Nephron (organoid): ENCODE measurements at regions not wholly inside any gene's neighbourhood (a gene's known extent, or its start where the extent isn't known, plus 50 kb on each side); places are given as distances from the start of the nearest gene placed in this dataset.

Source experiments
- H3K27ac Mint-ChIP-seq, 3 experiments: 2 replicates each; pipeline ENCODE4 v1.8.0; 2020; ENCODE audit warnings: mixed read lengths in 3 of 3, mild to moderate bottlenecking in 2 of 3, moderate library complexity in 1 of 3
- H3K27me3 Mint-ChIP-seq: 2 replicates; pipeline ENCODE4 v1.8.0; 2021; ENCODE audit warnings: low read depth, mild to moderate bottlenecking, moderate library complexity, mixed read lengths
- H3K36me3 Mint-ChIP-seq: 2 replicates; pipeline ENCODE4 v1.8.0; 2020; ENCODE audit warnings: low read depth, mixed read lengths
- H3K4me1 Mint-ChIP-seq: 2 replicates; pipeline ENCODE4 v1.8.0; 2020; ENCODE audit warnings: mixed read lengths
- H3K4me3 Mint-ChIP-seq, 3 experiments: 2 replicates each; pipeline ENCODE4 v1.8.0; 2020; ENCODE audit warnings: mild to moderate bottlenecking in 3 of 3, mixed read lengths in 3 of 3, moderate library complexity in 2 of 3
- H3K9me3 Mint-ChIP-seq: 2 replicates; pipeline ENCODE4 v1.8.0; 2020; ENCODE audit warnings: mixed read lengths
- TF ChIP-seq, protein P1 (sequence below), 3 experiments: fragments of 200-600 bp; sonication (generic); IDR thresholded peaks; one replicate each; pipeline ENCODE4 v1.5.0; 2021; ENCODE audit warnings: antibody characterized with exemption in 3 of 3; ENCODE audit not compliant: unreplicated experiment in 3 of 3

DNA sequence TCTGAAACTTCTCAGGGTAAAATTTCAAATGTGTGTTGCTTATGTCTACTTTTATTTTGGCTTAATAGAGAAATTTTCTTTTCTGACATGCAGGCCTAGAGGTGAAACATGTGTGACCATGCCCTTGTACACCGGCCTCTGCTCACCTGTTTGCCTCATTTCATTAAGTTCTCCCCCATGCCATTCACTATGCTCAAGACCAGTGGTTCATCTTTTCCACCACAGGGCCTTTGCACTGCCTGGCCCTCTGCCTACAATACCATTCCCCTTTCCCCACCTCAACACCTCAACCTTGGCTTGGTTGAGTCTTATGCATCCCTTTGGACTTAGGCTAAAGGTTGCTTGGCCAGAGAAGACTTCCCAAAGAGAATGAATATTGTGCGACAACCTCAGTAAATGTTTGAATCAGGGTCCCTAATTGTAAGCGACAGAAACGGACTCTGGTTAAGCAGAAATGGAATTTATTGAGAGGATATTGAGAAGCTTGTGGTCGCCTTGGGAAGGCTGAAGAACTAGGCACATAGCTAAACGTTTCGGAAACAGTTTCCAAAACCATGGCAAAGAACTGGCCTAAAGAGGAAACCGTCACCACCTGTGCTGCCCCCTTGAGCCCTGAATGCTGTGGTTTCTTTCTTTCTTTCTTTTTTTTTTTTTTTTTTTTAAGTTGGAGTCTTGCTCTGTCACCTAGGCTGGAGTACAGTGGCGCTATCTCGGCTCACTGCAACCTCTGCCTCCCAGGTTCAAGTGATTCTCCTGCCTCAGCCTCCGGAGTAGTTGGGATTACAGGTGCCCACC is 152.2 kb downstream of the SOX4 start:
- H3K9me3 Mint-ChIP-seq = no peaks in the 10 kb centered on the region
- H3K4me3 Mint-ChIP-seq = no peak overlapping the region
- H3K4me1 Mint-ChIP-seq = peaks cover 61% of the 10 kb centered on the region
- H3K27me3 Mint-ChIP-seq = no peaks in the 10 kb centered on the region
- no peak overlapping the region for H3K27ac Mint-ChIP-seq
- H3K36me3 Mint-ChIP-seq = peaks cover 17% of the 10 kb centered on the region
- TF ChIP-seq, protein P1, sequence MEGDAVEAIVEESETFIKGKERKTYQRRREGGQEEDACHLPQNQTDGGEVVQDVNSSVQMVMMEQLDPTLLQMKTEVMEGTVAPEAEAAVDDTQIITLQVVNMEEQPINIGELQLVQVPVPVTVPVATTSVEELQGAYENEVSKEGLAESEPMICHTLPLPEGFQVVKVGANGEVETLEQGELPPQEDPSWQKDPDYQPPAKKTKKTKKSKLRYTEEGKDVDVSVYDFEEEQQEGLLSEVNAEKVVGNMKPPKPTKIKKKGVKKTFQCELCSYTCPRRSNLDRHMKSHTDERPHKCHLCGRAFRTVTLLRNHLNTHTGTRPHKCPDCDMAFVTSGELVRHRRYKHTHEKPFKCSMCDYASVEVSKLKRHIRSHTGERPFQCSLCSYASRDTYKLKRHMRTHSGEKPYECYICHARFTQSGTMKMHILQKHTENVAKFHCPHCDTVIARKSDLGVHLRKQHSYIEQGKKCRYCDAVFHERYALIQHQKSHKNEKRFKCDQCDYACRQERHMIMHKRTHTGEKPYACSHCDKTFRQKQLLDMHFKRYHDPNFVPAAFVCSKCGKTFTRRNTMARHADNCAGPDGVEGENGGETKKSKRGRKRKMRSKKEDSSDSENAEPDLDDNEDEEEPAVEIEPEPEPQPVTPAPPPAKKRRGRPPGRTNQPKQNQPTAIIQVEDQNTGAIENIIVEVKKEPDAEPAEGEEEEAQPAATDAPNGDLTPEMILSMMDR (IDR thresholded peaks at IDR 0.05; ENCODE audit: unreplicated experiment in 3 of 3) = no peak

DNA sequence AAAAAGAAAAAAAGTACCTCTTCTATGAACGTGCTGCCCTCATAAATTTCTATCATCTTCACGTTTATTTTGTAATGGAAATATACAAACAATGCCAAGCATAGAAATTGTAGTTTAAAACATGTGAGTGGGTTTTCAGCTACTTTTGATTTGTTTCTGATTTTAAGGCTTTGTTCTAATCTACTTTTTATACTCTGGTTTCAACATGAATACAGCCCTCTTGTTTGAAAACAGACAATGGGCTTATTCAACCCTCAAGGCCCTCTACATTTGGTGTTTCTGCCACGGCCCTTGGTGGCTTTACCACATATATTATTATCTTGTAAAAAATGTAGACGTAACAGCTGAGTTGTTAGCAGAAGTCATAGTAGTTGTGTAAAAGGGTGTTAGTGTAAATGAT is 153.9 kb downstream of the SOX4 start:
- H3K4me1 Mint-ChIP-seq = peaks cover 55% of the 10 kb centered on the region
- H3K4me3 Mint-ChIP-seq = peak overlapping the region in 1 of 3 experiments; percentile 31
- no peaks in the 10 kb centered on the region for H3K27me3 Mint-ChIP-seq
- no peaks in the 10 kb centered on the region for H3K9me3 Mint-ChIP-seq
- peaks cover 17% of the 10 kb centered on the region for H3K36me3 Mint-ChIP-seq
- TF ChIP-seq, protein P1 (IDR thresholded peaks at IDR 0.05; ENCODE audit: unreplicated experiment in 3 of 3) = no peak
- peak overlapping the region; percentile 44 to 84 (median 71) for H3K27ac Mint-ChIP-seq

DNA sequence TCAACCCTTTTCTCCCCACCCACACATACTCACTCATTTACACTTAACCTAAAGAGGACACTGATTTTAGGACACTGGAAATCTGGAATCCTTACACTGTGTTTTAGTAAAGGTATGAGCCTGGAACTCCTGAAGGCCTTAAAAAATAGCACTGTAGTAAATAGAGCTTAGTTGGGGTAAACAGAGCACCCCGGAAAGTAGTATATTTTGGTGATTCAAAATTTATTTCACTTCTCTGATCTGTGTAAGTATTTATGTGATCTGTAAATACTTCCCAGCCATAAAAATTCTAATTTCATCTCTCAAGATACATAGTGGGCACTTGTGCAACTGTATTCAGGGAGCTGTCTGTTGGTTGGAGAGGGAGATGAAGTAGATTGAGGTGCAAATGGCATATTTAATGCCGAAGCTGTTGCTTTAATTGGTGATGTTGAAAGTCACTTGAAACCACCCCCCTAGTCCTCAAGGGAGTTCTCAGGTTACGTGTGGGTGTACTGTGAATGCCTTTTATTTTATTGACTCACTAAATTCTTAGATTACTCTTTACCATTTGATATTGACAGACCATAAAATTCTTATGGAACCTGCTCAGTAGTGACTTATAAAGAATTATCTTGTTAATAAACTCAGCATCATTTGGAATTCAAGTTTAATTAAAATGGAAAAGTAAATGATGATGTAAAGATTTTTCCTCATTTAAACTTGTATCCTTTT is 154.9 kb downstream of the SOX4 start:
- TF ChIP-seq, protein P1 (IDR thresholded peaks at IDR 0.05; ENCODE audit: unreplicated experiment in 3 of 3) = no peak
- Mint-ChIP-seq H3K27me3 (no peaks in the 10 kb centered on the region), H3K4me3 (no peak overlapping the region), H3K4me1 (peaks cover 54% of the 10 kb centered on the region), H3K36me3 (peaks cover 12% of the 10 kb centered on the region), H3K27ac (peak overlapping the region; percentile 44 to 84 (median 77)), H3K9me3 (no peaks in the 10 kb centered on the region)

GRCh38 chr6:21749754-21750153 is 156.2 kb downstream of the SOX4 start:
- Mint-ChIP-seq H3K36me3 (peaks cover 18% of the 10 kb centered on the region), H3K4me3 (peak overlapping the region in 1 of 3 experiments; percentile 31), H3K27me3 (no peaks in the 10 kb centered on the region), H3K27ac (peak overlapping the region; percentile 74 to 90 (median 86)), H3K9me3 (no peaks in the 10 kb centered on the region), H3K4me1 (peaks cover 61% of the 10 kb centered on the region)
- TF ChIP-seq, protein P1 (IDR thresholded peaks at IDR 0.05; ENCODE audit: unreplicated experiment in 3 of 3) = no peak

- peak overlapping the region; percentile 71 to 90 (median 74) for H3K27ac Mint-ChIP-seq
- TF ChIP-seq, protein P1 (IDR thresholded peaks at IDR 0.05; ENCODE audit: unreplicated experiment in 3 of 3) = no peak
- H3K4me3 Mint-ChIP-seq = no peak overlapping the region
- no peaks in the 10 kb centered on the region for H3K27me3 Mint-ChIP-seq
- H3K36me3 Mint-ChIP-seq = peaks cover 20% of the 10 kb centered on the region
- peaks cover 61% of the 10 kb centered on the region for H3K4me1 Mint-ChIP-seq
- no peaks in the 10 kb centered on the region for H3K9me3 Mint-ChIP-seq
Observed at GRCh38 chr6:21750575-21750974, 157.0 kb downstream of the SOX4 start.
